HG03520 (cell line): ENCODE measurements at regions not wholly inside any gene's neighbourhood (a gene's known extent, or its start where the extent isn't known, plus 50 kb on each side); places are given as distances from the start of the nearest gene placed in this dataset.
"Not testable (repeated sequence)": the region's sequence is repeated elsewhere in the genome, so short reads cannot be mapped to it uniquely, and the experiment has no call there.

Experiments
- ATAC-seq: cut with Tn5 transposase; IDR thresholded peaks from one replicate; pipeline ENCODE4 v1.9.1; 2021; ENCODE audit warnings: mild to moderate bottlenecking, moderate library complexity; ENCODE audit not compliant: unreplicated experiment

DNA sequence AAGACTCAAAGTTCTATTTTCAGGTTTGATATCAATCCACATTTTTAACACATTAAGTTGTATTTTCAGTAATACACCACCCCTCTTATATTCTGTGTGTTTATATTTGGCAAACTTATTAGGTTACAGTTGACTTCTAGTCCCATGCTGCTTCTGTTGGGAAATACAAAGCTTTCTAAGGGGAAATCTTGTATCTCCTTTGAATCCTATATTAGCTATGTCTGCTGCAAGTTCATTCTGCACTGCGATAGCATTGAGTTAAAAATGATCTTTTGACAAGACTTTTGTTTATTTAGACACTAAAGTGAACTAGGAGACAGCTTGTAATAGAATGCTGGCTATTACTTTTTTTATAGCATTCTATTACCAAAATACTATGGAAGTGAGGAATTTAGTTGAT is 625.1 kb upstream of the ANKRD30A start:
- no peak for ATAC-seq

DNA sequence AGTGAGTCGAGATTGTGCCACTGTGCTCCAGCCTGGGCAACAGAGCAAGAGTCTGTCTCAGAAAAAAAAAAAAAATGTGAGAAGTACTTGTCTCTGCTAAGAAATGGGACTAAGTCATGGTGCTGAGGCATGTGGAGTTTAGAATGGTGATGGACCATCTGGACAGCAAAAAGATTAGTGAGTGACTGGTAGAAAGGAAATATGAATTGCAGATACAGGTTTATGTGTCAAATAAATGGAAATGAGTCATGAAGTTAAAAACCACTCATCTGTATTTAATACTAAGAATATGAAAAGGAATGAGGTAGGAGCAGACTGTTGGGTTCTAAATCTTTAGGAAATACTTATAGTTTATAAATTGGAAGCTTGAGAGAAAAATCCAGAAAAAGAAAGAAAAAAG is 625.7 kb upstream of the ANKRD30A start:
- ATAC-seq = no peak

DNA sequence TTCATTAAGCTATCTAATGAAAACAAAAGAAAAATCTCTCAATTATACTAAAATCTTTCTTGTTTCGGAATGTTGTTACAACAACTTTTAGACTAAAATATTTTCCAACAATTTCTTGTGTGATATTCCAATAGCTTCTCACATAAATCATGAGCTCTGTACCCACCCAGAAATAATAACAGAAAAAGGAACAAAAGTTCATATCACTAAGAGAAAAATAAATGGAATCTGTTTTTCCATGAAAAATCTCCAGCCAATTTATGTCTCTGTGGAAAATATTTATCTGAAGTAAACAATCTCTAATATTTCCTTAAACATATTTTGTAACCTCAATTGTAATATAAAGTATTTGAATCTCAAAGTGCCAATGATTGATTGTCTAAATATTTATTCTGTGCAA is 628.6 kb upstream of the ANKRD30A start:
- ATAC-seq = no peak

DNA sequence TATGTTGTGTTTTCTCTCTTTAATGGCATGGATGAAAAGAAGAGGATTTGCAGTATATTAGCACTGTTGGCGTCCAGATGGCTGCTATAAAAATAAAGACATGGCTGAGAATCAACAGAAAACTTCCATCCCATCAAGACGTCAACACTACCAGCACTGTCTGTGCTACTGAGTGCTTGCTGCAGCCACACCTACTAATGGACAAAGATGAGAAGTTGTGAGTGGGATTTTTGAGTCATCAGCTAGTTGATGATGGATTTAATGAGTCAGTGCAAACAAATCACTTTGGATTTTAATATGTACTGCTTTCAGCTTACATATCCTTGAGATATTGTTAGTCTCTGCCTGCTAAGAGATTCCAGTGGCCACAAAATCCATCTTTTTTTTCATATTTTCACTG is 631.0 kb upstream of the ANKRD30A start:
- ATAC-seq = no peak

DNA sequence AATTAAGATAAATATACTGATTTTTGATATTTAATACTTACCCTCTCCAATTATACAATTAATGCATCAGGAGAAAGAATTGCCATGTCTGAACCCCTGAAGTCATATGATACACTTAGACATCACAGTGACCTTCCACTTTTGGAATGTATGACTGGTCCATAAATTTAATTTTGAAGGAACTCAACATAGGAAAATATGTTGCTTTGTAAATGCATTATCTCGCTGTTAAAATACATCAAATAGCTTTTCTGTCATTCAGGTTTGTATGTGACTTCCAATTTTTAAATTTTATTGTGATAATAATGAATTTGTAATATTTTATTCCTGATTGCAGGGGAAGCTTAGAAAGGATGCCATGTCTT is 631.9 kb upstream of the ANKRD30A start:
- no peak for ATAC-seq

DNA sequence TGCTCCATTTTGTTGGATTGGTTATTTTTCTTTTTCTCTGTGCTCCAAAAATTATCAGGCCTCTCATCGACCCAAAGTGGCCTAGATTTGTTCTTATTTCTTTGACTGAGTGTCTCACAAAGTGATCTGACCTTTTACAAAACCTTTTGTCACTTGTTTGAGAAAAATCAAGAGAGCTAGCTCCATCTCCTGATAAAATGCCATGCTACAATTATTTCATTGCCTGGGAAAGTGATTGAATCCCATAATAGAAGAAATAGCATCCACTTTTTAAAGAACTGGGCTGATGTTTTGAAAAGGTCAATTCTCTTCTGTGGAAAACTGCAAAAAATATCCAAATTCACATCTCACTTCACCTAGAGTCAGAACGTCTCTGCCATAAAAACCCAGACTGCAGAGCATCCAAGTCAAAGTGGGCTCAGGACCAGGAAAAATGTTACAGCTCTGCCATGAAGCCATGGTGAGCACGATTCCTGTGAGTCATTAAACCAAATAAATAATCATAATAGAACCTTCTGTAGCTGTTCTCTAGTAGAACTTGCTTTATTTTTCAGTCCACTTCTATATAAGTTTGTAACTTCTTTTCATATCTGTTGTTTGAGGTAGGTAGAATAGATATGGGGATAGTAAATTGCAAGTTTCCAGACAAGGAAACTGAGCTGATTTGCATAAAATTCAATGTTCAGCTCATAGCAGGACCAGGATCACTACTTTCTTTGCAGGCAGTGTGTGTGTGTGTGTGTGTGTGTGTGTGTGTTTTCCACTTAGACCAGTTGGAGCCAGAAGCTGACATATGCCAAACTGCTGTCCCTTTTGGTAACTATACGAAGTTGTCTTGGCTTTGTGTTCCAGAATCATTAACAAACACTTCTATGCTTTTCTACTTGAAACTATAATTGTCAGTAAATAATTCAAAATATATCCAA is 632.5 kb upstream of the ANKRD30A start:
- no peak for ATAC-seq

DNA sequence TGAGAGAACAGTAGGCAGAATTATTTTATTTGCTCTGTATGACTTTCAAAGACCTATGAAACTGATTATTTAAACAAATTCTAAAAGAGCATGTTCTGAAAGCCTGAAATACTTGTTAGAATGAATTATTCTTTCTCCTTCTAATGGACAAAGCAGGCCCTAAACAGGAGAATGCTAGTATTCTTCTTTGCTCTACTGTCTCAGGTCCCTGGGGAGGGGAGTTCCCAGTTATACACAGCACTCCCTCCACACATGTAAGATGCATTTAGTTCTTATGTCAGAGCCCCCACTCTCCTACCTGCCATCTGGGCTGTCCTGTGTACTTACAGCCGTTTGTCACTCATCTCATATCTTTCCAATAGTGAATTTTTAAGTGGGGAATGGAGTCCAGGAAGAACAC is 633.5 kb upstream of the ANKRD30A start:
- ATAC-seq = no peak

DNA sequence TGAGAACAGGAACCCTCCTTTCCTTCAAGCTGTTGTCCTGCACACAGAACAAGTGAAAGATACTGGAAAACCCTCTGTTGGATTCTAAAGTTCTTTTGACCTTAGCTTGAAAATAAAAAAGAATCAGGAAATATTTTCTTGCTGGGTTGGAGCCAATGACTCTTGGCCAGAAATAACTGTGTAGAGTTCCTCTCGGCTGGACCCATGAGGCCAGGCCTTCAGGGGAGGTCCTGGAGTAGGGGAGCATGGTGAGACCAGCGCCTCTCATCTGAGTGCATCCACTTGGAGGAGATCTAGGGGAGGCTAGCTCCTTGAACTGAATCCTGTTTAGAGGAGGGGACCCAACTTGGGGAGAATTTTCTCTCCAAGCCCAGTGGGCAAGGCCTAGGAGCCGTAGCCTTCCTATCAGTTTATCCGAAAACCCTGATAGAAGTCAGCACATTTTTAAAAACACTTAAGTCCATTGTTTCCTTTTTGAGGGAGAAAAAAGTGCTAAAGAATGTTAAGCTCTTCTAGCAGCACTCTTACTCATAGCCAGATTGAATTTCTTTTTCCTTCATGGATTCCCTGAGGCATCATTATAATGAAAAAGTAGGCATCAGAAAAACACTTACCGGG is 635.7 kb upstream of the ANKRD30A start:
- ATAC-seq = no peak

DNA sequence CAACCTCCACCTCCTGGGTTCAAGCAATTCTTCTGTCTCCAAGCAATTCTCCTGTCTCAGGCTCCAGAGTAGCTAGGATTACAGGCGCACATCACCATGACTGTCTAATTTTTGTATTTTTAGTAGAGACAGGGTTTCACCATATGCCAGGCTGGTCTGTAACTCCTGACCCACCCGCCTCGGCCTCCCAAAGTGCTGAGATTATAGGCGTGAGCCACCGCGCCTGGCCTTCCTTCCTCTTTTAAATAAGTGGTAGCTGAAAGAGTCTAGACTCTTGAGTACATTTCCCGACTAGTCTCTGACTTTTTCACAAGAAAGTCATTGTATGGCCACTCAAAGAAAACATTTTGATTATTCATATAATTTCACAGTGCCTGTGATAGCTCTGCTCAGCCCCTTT is 636.2 kb upstream of the ANKRD30A start:
- ATAC-seq = no peak

DNA sequence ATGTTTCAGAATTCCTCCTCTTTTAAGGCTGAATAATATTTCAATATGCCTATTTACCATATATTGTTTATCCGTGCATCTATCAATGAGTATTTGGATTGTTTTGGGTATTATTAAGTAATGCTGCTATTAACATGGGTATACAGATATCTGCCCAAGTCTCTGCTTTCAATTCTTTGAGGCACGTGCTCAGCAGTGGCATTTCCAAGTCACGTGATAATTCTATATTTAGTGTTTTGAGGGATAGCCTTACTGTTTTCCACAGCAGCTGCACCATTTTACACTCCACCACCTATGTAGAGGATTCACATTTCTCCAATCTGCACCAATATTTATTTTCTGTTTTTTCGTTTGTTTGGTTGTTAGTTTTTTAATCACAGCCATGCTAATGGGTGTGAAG is 636.8 kb upstream of the ANKRD30A start:
- no peak for ATAC-seq

DNA sequence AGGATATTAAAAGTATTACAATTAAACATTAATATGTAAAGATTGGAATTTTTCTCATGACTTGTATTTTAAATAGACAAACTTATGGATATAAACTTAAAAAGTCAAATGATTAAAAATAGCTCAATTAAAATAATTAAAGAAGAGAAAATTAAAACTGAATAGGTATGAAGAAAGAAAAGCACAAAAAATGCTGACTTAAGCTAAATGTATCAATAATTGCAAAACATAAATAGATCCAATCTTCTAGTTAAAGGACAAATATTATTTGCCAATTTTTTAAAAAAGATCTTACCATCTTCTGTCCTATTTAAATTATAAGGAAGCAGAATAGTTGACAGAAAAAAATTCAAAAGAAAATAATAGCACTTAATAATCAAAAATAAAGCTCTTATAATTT is 646.3 kb upstream of the ANKRD30A start:
- no peak for ATAC-seq

DNA sequence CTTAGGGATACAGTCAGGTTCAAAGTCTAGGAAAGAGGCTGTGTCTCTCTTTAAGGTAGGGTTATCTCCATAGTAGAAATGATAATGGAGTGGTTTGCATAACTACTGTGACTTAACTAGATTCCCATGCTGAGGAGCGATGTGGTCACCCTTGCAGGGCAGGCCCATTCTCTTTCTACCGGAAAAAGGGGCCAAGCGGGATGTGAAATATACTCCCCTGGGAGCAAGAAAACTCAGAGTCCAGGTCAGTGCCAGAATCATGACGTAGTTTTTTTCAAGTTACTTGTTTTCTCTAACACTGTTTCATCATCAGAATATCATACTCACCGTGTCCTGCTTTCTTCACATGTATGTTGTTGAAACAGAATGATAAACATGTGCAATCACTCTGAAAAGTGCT is 649.0 kb upstream of the ANKRD30A start:
- no peak for ATAC-seq

DNA sequence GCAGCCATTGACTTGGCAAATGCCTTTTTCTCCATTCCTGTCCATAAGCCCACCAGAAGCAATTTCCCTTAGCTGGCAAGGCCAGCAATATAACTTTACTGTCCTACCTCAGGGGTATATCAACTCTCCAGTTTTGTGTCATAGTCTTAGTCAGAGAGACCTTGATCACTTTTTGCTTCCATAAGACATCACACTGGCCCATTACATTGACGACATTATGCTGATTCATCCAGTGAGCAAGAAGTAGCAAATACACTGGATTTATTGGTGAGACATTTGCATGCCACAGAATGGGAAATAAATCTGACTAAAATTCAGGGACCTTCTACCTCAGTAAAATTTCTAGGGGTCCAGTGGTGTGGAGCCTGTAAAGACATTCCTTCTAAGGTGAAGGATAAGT is 649.7 kb upstream of the ANKRD30A start:
- ATAC-seq = no peak

DNA sequence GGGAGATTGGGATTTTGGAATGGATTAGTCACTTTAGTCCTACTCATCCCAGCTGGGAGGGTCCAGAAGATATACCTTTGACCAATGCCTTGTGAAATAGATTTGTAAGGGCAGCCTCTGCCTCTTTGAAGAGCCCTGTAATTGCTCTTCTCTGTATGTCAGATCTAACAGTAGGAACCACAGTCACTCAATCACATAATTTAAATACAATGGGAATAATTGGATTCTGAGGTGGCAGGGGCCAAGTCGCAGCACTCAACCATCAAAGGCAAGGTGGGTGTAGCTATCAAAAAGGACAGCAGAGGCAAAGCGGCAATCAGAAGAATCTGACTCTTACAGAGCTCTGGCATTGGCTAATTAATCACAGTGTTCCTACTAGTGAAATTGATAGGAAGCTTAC is 650.9 kb upstream of the ANKRD30A start:
- no peak for ATAC-seq

DNA sequence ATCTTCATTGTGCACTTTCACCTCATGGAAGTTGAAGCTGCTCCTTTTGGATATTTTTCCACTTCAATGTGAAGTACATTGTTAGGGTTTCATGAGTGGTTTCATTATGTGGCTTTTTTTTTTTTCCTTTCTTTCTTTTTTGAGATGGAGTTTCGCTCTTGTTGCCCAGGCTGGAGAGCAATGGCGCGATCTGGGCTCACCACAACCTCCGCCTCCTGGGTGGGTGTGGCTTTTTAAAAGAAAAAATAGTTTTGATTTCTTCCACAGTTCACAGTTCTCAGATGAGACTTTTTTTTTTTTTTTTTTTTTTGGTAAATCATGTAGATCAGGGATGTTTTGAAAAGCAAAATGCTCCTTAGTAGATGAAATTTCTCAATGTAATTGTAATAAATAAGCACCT is 652.3 kb upstream of the ANKRD30A start:
- ATAC-seq = no peak

DNA sequence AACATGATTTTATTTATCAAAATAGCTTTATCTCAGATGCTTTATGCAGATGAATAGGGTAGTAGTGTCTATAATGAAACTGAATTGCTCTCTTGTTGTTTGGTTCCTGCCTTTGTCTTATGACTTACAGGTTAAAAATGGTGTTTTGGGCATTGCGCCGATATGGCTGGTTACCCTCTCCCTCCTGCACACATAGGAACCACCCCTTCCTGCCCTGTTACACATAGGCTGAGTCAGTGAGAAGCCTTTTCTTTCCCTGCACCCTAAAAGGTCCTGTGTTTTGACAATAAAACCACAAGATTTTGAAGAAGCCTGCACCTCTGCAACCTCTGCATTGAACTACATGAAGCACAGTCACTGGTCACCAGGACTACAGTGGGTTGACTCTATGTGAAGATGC is 655.8 kb upstream of the ANKRD30A start:
- ATAC-seq = no peak

DNA sequence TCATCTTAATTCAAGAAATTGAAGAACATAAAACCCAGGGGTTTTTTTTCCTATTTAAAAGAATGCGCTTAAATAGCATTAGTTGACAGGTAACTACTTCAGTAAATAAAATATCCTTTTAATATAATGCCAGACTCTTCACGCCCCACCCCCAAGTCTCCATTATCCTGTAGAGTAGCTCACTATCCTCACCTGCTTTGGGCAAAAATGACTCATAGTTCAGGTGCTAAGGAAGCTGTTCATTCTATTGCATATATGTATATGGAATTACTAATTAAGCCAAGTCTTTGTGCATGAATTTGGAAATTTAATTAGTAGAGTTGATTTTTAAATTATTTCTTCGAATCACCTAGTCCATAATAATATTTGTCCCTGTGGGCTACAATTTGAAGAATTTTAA is 656.8 kb upstream of the ANKRD30A start:
- no peak for ATAC-seq

DNA sequence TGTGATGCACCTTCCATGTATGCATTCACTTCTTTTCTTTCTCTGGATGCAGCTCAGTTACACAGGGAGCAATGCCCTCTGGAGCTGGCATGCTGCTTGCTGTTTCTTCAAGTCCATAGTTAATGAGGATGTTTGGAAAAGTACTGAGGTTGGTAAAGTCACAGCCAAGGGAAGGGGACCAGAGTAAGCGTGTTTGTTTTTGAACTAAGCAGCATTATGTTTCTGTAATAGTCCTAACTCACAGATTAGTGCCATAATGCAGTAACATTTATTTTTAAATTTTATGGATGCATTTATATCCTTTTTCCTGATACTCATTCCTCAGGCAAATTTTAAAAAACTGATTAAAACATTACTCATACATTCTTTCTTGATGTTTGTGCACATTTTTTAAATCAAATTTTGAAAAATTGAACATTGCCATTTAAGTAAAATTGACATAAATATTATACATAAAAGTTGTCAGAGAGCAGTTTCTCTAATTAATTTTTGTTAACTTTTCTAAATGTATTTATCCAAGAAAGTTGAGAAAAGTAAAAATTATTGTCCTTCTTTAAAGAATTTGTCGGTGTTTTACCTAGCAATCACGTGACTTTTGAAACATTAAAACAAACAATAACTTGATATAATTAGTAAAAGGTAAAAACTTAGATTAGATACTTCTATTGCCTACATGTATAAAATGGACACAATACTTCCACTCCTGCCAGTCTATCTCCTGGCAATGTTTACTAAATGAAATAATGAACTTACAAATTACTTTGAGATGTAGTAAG is 659.6 kb upstream of the ANKRD30A start:
- no peak for ATAC-seq

DNA sequence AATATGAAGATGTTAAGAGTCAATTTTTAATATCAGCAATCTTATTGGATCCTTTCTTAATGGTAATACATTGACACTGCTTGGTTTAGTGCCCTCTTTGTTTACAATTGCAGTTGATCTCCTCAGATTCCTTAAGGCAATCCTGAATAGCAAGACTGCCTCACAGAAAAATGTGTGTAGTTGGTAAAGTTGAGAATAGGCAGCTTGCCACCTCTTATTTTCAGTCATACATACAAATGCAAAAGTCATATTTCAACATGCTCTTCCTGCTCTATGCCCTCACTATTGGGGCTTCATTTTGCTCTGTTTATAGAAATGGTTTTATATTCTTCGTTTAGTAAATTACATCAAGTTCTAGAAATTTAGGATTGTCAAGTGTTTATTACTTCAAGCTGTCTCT is 661.1 kb upstream of the ANKRD30A start:
- no peak for ATAC-seq

DNA sequence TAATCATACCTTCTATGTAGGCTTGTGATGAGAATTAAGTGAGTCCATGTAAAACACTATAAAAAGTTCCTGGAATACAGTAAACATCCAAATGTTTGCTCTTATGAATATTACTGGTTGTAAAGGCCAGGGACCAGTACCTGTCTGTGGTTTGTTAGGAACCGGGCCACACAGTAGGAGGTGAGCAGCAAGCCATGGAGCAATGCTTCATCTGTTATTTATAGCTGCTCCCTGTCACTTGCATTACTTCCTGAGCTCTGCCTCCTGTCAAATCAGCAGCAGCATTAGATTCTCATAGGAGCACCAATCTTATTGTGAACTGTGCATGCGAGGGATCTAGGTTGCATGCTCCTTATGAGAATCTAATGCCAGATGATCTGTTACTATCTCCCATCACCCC is 662.0 kb upstream of the ANKRD30A start:
- ATAC-seq = no peak

DNA sequence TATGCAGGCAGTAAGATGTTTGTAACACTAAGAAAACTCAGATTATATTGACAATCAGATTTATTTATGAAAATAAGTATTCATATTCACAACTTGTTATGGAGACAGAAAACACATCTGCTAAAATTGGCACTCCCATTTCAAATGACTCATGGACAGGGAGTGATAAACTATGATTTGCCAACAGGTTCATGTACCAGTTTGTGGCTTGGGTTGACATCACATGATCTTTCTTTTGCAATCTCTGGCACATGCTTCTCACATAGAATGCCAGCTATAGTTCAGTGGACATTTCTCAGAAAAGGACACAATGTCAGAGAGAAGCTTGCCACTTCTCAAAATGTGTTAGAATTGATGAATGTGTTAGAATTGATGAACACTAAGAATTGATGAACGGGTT is 663.2 kb upstream of the ANKRD30A start:
- no peak for ATAC-seq

DNA sequence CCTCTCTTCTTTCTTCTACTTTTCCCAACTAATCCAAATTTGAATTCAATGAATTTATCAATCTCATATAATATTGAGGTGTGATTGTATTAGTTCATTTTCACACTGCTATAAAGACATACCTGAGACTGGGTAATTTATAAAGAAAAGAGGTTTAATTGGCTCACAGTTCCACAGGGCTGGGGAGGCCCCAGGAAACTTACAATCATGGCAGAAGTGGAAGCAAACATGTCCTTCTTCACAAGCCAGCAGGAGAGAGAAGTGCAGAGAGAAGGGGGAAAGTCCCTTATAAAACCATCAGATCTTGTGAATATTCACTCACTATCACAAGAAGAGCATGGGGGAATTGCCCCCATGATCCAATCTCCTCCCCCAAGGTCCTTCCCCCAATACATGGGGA is 667.0 kb upstream of the ANKRD30A start:
- ATAC-seq = not testable (repeated sequence)
